Urinary bladder (tissue), 3 donors: ENCODE measurements at regions not wholly inside any gene's neighbourhood (a gene's known extent, or its start where the extent isn't known, plus 50 kb on each side); places are given as distances from the start of the nearest gene placed in this dataset.

Source experiments
- DNase-seq: peaks from one replicate; pipeline ENCODE4 v3.0.0-alpha.2; 2015; ENCODE audit errors: extremely low spot score
- H3K27ac ChIP-seq: one replicate; pipeline ENCODE4 v1.5.1; 2013; ENCODE audit warnings: low read depth, mild to moderate bottlenecking, moderate library complexity
- H3K36me3 ChIP-seq: one replicate; pipeline ENCODE4 v1.6.1; 2013; ENCODE audit warnings: mild to moderate bottlenecking, moderate library complexity; ENCODE audit not compliant: insufficient read depth
- H3K4me1 ChIP-seq: one replicate; pipeline ENCODE4 v1.6.1; 2013; ENCODE audit warnings: mild to moderate bottlenecking, moderate library complexity; ENCODE audit not compliant: insufficient read depth
- H3K4me3 ChIP-seq: one replicate; pipeline ENCODE4 v1.5.1; 2013; ENCODE audit warnings: low read depth, low read length
- WGBS: extraction: QIAGEN DNeasy Blood & Tissue Kit; methylation state at CpG from one replicate; pipeline ENCODE4 v1.1.7; 2013; 5-methylcytosine and 5-hydroxymethylcytosine counted together
- donor health status: healthy with polysubstance abuse.
- donor health status: healthy.

- H3K4me3 ChIP-seq, result no peak overlapping the region
- no peak for DNase-seq
- no peaks in the 10 kb centered on the region for H3K36me3 ChIP-seq
- no CpG with 5 or more reads among the region's 2 CpGs for WGBS
- H3K4me1 ChIP-seq, result no peaks in the 10 kb centered on the region
- H3K27ac ChIP-seq, result no peak overlapping the region
These were observed 212.3 kb downstream of the RPS12 start for GRCh38 chr6:133026705-133027104.

DNA sequence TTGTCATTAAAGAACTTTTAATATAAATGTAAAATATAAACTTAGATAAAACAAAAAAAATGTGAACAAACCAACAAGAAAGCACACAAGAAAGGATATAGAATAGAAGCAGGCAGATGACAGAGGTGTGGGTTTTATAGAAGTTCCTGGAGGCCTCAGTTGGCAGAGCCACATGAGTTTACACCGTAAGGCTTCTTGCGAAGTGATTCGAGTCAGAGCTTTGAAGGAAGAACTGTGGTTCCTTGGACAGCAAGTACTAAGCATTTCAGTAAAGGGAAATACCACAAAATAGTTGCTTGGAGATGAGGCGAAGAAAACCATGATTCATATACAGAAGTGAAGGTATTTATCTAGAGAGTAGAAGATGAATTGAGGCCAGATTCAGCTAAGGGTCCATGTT, 207.9 kb upstream of the EYA4 start:
- 76% methylated on average over 4 of the region's 4 CpGs for WGBS
- H3K27ac ChIP-seq, result no peak overlapping the region
- no peaks in the 10 kb centered on the region for H3K36me3 ChIP-seq
- DNase-seq, result no peak
- no peak overlapping the region for H3K4me3 ChIP-seq
- no peaks in the 10 kb centered on the region for H3K4me1 ChIP-seq

- WGBS, result 67% methylated on average over 8 of the region's 8 CpGs
- Histone ChIP-seq H3K4me3 (no peak overlapping the region), H3K27ac (no peak overlapping the region), H3K36me3 (no peaks in the 10 kb centered on the region), H3K4me1 (no peaks in the 10 kb centered on the region)
- DNase-seq, result no peak
These were observed 206.5 kb upstream of the EYA4 start for GRCh38 chr6:133034509-133035206.

- Histone ChIP-seq H3K27ac (no peak overlapping the region), H3K36me3 (no peaks in the 10 kb centered on the region), H3K4me3 (no peak overlapping the region), H3K4me1 (no peaks in the 10 kb centered on the region)
- 84% methylated on average over 3 of the region's 3 CpGs for WGBS
- no peak for DNase-seq
These were observed 200.9 kb upstream of the EYA4 start for GRCh38 chr6:133040094-133040802.

GRCh38 chr6:133040803-133041419, 200.2 kb upstream of the EYA4 start:
- H3K36me3 ChIP-seq, result no peaks in the 10 kb centered on the region
- no peak overlapping the region for H3K4me3 ChIP-seq
- no peak overlapping the region for H3K27ac ChIP-seq
- 70% methylated on average over 2 of the region's 2 CpGs for WGBS
- no peaks in the 10 kb centered on the region for H3K4me1 ChIP-seq
- DNase-seq, result no peak

DNA sequence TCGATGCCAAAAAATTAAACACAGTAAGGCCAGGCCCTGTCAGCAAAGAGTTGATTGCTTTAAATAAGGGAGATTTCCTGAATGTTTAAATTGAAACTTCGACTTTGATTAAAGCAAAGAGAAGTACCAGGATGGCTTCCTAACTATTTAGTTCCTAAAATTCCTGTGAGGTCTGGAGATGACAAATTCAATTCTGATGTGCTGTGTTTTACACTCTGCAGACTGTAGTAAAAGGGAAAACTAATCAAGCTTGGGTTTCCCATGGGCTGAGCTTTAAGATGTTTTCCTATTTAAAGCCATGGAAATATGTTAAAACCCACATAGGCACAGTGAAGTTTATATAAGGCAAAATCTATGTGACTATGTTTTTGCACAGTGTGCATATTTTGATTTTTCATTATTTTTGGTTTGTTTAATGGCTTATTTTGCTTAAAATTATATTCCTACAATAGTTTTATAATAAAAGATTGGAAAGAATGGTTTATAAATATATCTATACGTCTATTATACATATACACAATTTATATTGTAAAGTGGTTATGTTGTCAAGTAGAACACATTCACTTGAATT, 198.5 kb upstream of the EYA4 start:
- Histone ChIP-seq H3K4me3 (no peak overlapping the region), H3K4me1 (no peaks in the 10 kb centered on the region), H3K27ac (no peak overlapping the region), H3K36me3 (no peaks in the 10 kb centered on the region)
- WGBS, result 67% methylated on average over 3 of the region's 3 CpGs
- no peak for DNase-seq

- Histone ChIP-seq H3K4me3 (no peak overlapping the region), H3K36me3 (no peaks in the 10 kb centered on the region), H3K4me1 (no peaks in the 10 kb centered on the region), H3K27ac (no peak overlapping the region)
- DNase-seq, result no peak
- 27% methylated on average over 3 of the region's 3 CpGs for WGBS
These were observed 194.6 kb upstream of the EYA4 start for GRCh38 chr6:133046576-133046975.

DNA sequence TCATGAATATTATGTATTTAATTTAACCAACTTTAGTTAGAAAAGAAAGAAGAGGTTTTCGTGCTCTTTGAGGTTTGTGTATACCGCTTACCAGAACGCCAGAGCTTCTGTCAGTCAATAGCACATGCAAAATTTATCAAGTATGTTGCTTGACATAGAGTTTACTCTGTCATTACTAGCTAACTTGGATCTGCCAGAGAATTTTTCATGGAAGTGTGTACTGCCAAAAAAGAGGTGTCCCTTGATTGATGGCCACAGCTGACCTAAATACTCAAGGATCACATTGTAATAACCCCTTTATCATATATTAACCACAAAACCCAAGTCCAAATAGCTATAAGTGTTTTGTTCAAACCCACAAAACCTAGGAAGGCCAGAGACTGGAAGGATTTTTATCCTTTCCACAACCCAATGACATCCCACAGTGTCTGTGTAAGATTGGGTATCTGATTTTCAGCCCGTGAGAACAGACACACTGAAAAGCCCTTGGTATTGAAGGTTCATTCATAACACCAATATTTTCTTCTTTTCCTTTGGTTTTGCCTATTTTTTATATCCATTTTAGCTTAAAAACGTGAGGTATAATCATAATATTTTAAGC, 194.0 kb upstream of the EYA4 start:
- H3K27ac ChIP-seq, result no peak overlapping the region
- H3K4me1 ChIP-seq, result no peaks in the 10 kb centered on the region
- no peaks in the 10 kb centered on the region for H3K36me3 ChIP-seq
- no peak for DNase-seq
- no peak overlapping the region for H3K4me3 ChIP-seq
- 78% methylated on average over 5 of the region's 5 CpGs for WGBS

DNA sequence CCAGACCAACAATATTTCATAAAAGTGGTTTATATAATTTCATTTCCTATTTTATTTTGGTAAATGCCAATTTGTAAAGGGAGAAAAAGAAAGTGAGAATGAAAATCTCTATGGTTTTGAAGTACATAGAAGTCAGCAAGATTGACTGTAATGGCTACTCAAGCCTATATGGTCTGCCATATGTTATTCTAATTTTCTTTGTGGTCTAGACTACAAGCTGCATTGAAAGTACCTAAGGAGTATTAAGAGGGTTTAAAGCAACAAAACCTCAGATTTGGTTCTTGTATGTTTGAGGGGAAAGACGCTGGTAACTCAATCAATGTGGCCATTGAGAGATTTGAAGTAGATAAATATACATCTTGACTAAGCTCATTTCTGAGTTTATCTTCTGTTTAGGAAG, 193.5 kb upstream of the EYA4 start:
- DNase-seq, result no peak
- Histone ChIP-seq H3K4me1 (no peaks in the 10 kb centered on the region), H3K4me3 (no peak overlapping the region), H3K36me3 (no peaks in the 10 kb centered on the region), H3K27ac (no peak overlapping the region)
- WGBS, result 66% methylated on average over 1 of the region's 1 CpG

DNA sequence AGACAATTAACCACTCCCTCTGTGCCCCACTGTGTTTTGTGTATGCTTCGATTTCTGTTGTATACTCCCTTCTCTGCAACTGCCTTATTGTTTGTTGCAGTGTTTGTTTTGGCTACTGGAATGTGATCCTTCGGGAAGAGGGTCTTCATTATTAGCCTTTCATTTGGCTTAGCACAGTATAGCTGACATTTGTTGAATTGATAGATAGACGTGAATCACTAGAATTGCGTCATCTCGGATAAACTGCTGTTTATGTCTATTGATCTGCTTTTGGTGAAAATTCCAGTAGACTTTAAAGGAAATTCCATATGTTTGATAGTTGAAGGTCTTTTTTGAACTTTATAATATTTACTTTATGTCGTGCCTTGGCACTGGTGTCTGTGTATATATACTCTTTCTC, 189.9 kb upstream of the EYA4 start:
- 67% methylated on average over 6 of the region's 6 CpGs for WGBS
- Histone ChIP-seq H3K36me3 (no peaks in the 10 kb centered on the region), H3K4me3 (no peak overlapping the region), H3K27ac (no peak overlapping the region), H3K4me1 (no peaks in the 10 kb centered on the region)
- DNase-seq, result no peak

GRCh38 chr6:133052465-133052864, 188.7 kb upstream of the EYA4 start:
- no peak for DNase-seq
- Histone ChIP-seq H3K27ac (no peak overlapping the region), H3K4me1 (no peaks in the 10 kb centered on the region), H3K36me3 (no peaks in the 10 kb centered on the region), H3K4me3 (no peak overlapping the region)
- 96% methylated on average over 2 of the region's 2 CpGs for WGBS

DNA sequence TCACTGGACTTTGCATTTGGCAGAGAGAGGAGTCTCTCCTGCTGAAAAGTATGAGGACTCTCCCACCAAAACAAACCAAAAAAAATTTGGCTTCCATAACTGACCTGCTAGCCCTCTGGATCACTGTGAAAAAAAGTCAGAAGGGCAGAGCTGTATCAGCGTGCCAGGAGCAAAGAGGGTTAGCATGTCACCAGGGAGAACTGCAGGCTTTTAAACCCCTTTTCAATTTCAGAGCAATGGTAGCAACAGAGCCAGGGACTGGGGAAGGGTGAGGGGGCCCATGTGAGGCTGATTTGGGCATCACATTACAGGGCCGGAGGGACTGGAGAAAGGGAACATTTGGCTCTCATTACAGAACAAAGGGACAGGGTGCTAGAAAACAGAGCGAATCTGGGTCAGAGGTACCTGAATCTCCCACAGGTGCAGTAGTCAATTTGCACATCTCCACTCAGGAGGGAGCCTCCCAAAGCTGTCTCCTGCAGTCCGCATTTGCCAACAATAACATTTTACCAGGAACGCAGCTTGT, 185.7 kb upstream of the EYA4 start:
- no peaks in the 10 kb centered on the region for H3K4me1 ChIP-seq
- DNase-seq, result no peak
- WGBS, result 58% methylated on average over 5 of the region's 5 CpGs
- H3K4me3 ChIP-seq, result no peak overlapping the region
- H3K27ac ChIP-seq, result no peak overlapping the region
- no peaks in the 10 kb centered on the region for H3K36me3 ChIP-seq

DNA sequence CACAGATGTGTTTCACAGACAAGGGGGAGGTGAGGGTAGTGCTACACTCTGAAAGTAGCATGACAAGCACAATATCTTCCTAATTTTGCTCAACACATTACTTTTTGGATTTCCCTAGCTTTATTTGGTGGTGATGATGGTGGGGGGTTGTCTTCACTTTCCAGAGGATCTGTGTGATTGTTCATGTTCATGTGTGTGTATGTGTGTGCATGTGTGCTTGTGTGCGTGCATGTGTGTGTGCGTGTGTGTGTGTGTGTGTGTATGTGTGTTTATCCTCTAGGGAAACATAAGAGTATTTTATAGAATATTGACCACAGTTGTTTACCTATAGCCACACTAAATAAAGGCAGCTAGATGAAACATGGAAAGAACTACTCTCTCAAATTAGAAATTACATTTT, 183.8 kb upstream of the EYA4 start:
- Histone ChIP-seq H3K4me1 (no peaks in the 10 kb centered on the region), H3K36me3 (no peaks in the 10 kb centered on the region), H3K27ac (no peak overlapping the region), H3K4me3 (no peak overlapping the region)
- WGBS, result 94% methylated on average over 2 of the region's 2 CpGs
- no peak for DNase-seq
